ENCODE measurements at regions not wholly inside any gene's neighbourhood (a gene's known extent, or its start where the extent isn't known, plus 50 kb on each side); places are given as distances from the start of the nearest gene placed in this dataset.

- peaks cover 0 to 8% (median 0%) of the 10 kb centered on the region in 7 donors for H3K27me3 ChIP-seq (replicated peaks in 1 of 7)
- DNase-seq: no peak
- H3K9me3 ChIP-seq: peaks cover 0 to under 1% (median 0%) of the 10 kb centered on the region in 8 donors
- H3K36me3 ChIP-seq: no peaks in the 10 kb centered on the region
- TF ChIP-seq CTCF (IDR thresholded peaks at IDR 0.05 in 8 of 11, conservative IDR thresholded peaks at IDR 0.05 in 3 of 11) (no peak), POLR2AphosphoS5 (IDR thresholded peaks at IDR 0.05) (no peak), POLR2A (IDR thresholded peaks at IDR 0.05) (no peak)
- H3K4me1 ChIP-seq: no peaks in the 10 kb centered on the region
- no peak overlapping the region for H3K4me3 ChIP-seq
- WGBS, 5 donors: 33 to 56% (median 50%) methylated on average over 5 of the region's 5 CpGs
- no peak overlapping the region for H3K27ac ChIP-seq
- intact Hi-C loops (cut with DNase I; ENCODE audit: low total_unique reads): no loop called here
These were observed 56.0 kb upstream of the ADRA1D start for GRCh38 chr20:4305091-4305490.

GRCh38 chr20:4304601-4305000, 55.5 kb upstream of the ADRA1D start:
- Histone ChIP-seq H3K27ac (no peak overlapping the region), H3K27me3 (replicated peaks in 1 of 7) (peaks cover 0 to 12% (median 0%) of the 10 kb centered on the region in 7 donors), H3K4me3 (no peak overlapping the region), H3K9me3 (no peaks in the 10 kb centered on the region), H3K4me1 (no peaks in the 10 kb centered on the region), H3K36me3 (no peaks in the 10 kb centered on the region)
- intact Hi-C loops (cut with DNase I; ENCODE audit: low total_unique reads): no loop called here
- 87 to 95% (median 89%) methylated on average over 5 of the region's 5 CpGs for WGBS, 5 donors
- TF ChIP-seq CTCF (IDR thresholded peaks at IDR 0.05 in 8 of 11, conservative IDR thresholded peaks at IDR 0.05 in 3 of 11) (no peak), POLR2A (IDR thresholded peaks at IDR 0.05) (no peak), POLR2AphosphoS5 (IDR thresholded peaks at IDR 0.05) (no peak)
- DNase-seq: no peak

- TF ChIP-seq POLR2A (IDR thresholded peaks at IDR 0.05) (no peak), POLR2AphosphoS5 (IDR thresholded peaks at IDR 0.05) (no peak), CTCF (IDR thresholded peaks at IDR 0.05 in 8 of 11, conservative IDR thresholded peaks at IDR 0.05 in 3 of 11) (no peak)
- no peaks in the 10 kb centered on the region for H3K36me3 ChIP-seq
- H3K9me3 ChIP-seq: no peaks in the 10 kb centered on the region
- peaks cover 0 to 12% (median 0%) of the 10 kb centered on the region in 7 donors for H3K27me3 ChIP-seq (replicated peaks in 1 of 7)
- H3K4me1 ChIP-seq: no peaks in the 10 kb centered on the region
- H3K4me3 ChIP-seq: no peak overlapping the region
- intact Hi-C loops (cut with DNase I; ENCODE audit: low total_unique reads): no loop called here
- H3K27ac ChIP-seq: no peak overlapping the region
- WGBS, 5 donors: 75 to 91% (median 86%) methylated on average over 7 of the region's 7 CpGs
- DNase-seq: no peak
These were observed 54.0 kb upstream of the ADRA1D start for GRCh38 chr20:4303136-4303535.

- Histone ChIP-seq H3K9me3 (no peaks in the 10 kb centered on the region), H3K4me1 (no peaks in the 10 kb centered on the region), H3K27me3 (replicated peaks in 1 of 7) (peaks cover 0 to 19% (median 0%) of the 10 kb centered on the region in 7 donors), H3K27ac (no peak overlapping the region), H3K4me3 (no peak overlapping the region), H3K36me3 (no peaks in the 10 kb centered on the region)
- no peak for TF ChIP-seq POLR2A (IDR thresholded peaks at IDR 0.05)
- no peak for TF ChIP-seq POLR2AphosphoS5 (IDR thresholded peaks at IDR 0.05)
- TF ChIP-seq CTCF (IDR thresholded peaks at IDR 0.05 in 8 of 11, conservative IDR thresholded peaks at IDR 0.05 in 3 of 11): no peak
- no peak for DNase-seq
- 73 to 89% (median 82%) methylated on average over 1 of the region's 1 CpG for WGBS, 5 donors
- intact Hi-C loops (cut with DNase I; ENCODE audit: low total_unique reads): no loop called here
These were observed 51.8 kb upstream of the ADRA1D start for GRCh38 chr20:4300921-4301320.
